GM12892 (cell line): ENCODE measurements at regions not wholly inside any gene's neighbourhood (a gene's known extent, or its start where the extent isn't known, plus 50 kb on each side); places are given as distances from the start of the nearest gene placed in this dataset.
"Not testable (repeated sequence)": the region's sequence is repeated elsewhere in the genome, so short reads cannot be mapped to it uniquely, and the experiment has no call there.

Experiments
- DNase-seq: peaks from one replicate; pipeline ENCODE4 v3.0.0; 2011; ENCODE audit not compliant: insufficient read length
- FAIRE-seq: peaks from 2 replicates; lab custom pipeline; 2011; peaks lifted over from hg19 to GRCh38; lab: Jason Lieb, UNC
- POLR2A ChIP-seq: IDR thresholded peaks from 2 replicates; pipeline ENCODE4 v1.6.1; 2011; ENCODE audit warnings: low read depth, low read length, control low read depth
- POLR2AphosphoS5 ChIP-seq: IDR thresholded peaks from 2 replicates; pipeline ENCODE4 v1.6.1; 2011; ENCODE audit warnings: low read depth, low read length, control low read depth
- TAF1 ChIP-seq: IDR thresholded peaks from 2 replicates; pipeline ENCODE4 v1.6.1; 2011; ENCODE audit warnings: low read depth, mild to moderate bottlenecking, control low read depth, low read length, borderline replicate concordance

GRCh38 chr4:111323496-111323895, 700.6 kb upstream of the PITX2 start:
- FAIRE-seq (no peak), DNase-seq (no peak)
- TF ChIP-seq POLR2A, result no peak
- no peak for TF ChIP-seq POLR2AphosphoS5
- no peak for TF ChIP-seq TAF1

GRCh38 chr4:111323916-111324315, 701.0 kb upstream of the PITX2 start:
- no peak for FAIRE-seq
- no peak for DNase-seq
- TF ChIP-seq POLR2A (no peak), POLR2AphosphoS5 (no peak), TAF1 (no peak)

GRCh38 chr4:111326450-111326849, 703.6 kb upstream of the PITX2 start:
- TF ChIP-seq POLR2A, result no peak
- DNase-seq (no peak), FAIRE-seq (no peak)

GRCh38 chr4:111330786-111331185, 707.9 kb upstream of the PITX2 start:
- DNase-seq (no peak), FAIRE-seq (no peak)
- TF ChIP-seq TAF1 (no peak), POLR2A (no peak), POLR2AphosphoS5 (no peak)

- TF ChIP-seq TAF1 (no peak), POLR2AphosphoS5 (no peak), POLR2A (no peak)
- no peak for DNase-seq
- FAIRE-seq, result no peak
These were observed 711.5 kb upstream of the PITX2 start for GRCh38 chr4:111334361-111334760.

GRCh38 chr4:111337186-111337876, 714.5 kb upstream of the PITX2 start:
- DNase-seq, FAIRE-seq: not testable (repeated sequence)

GRCh38 chr4:111359602-111360001, 736.7 kb upstream of the PITX2 start:
- TF ChIP-seq TAF1, result no peak
- TF ChIP-seq POLR2AphosphoS5, result no peak
- TF ChIP-seq POLR2A, result no peak
- DNase-seq, result no peak

GRCh38 chr4:111360906-111361305, 738.0 kb upstream of the PITX2 start:
- FAIRE-seq (no peak), DNase-seq (no peak)
- TF ChIP-seq POLR2A, result no peak
- TF ChIP-seq TAF1, result no peak
- no peak for TF ChIP-seq POLR2AphosphoS5

More at GRCh38 chr4:111359602-111360001, 736.7 kb upstream of the PITX2 start:
- no peak for FAIRE-seq

GRCh38 chr4:111362941-111363361, 740.1 kb upstream of the PITX2 start:
- FAIRE-seq, result no peak
- TF ChIP-seq POLR2A, result no peak
- TF ChIP-seq TAF1, result no peak
- TF ChIP-seq POLR2AphosphoS5, result no peak

GRCh38 chr4:111377880-111378279, 755.0 kb upstream of the PITX2 start:
- FAIRE-seq, DNase-seq: not testable (repeated sequence)

More at GRCh38 chr4:111362941-111363361, 740.1 kb upstream of the PITX2 start:
- no peak for DNase-seq

- DNase-seq (no peak), FAIRE-seq (no peak)
- TF ChIP-seq POLR2AphosphoS5 (no peak), TAF1 (no peak), POLR2A (no peak)
These were observed 756.7 kb upstream of the FAM241A start for GRCh38 chr4:111388561-111388960.

GRCh38 chr4:111391829-111392228, 753.4 kb upstream of the FAM241A start:
- TF ChIP-seq POLR2AphosphoS5, result no peak
- no peak for TF ChIP-seq TAF1
- TF ChIP-seq POLR2A, result no peak
- FAIRE-seq (no peak), DNase-seq (no peak)

- FAIRE-seq (no peak), DNase-seq (no peak)
- TF ChIP-seq TAF1, result no peak
- TF ChIP-seq POLR2AphosphoS5, result no peak
- TF ChIP-seq POLR2A, result no peak
These were observed 751.5 kb upstream of the FAM241A start for GRCh38 chr4:111393781-111394180.
